KMS-11 (cell line): ENCODE measurements at regions not wholly inside any gene's neighbourhood (a gene's known extent, or its start where the extent isn't known, plus 50 kb on each side); places are given as distances from the start of the nearest gene placed in this dataset.

Experiments
- H2AFZ ChIP-seq: fragments of 200-600 bp; sonication (generic); 2 replicates; pipeline ENCODE4 v1.6.1; 2016; ENCODE audit warnings: antibody characterized with exemption, mixed run types, low read depth
- H3K27ac ChIP-seq: fragments of 200-600 bp; sonication (generic); 2 replicates; pipeline ENCODE4 v1.6.1; 2016; ENCODE audit warnings: mild to moderate bottlenecking, mixed run types
- H3K27me3 ChIP-seq: fragments of 200-600 bp; sonication (generic); 2 replicates; pipeline ENCODE4 v1.6.1; 2017; ENCODE audit warnings: mild to moderate bottlenecking, low read depth, mixed run types, moderate library complexity; ENCODE audit not compliant: insufficient read depth
- H3K36me3 ChIP-seq: fragments of 200-600 bp; sonication (generic); 2 replicates; pipeline ENCODE4 v1.6.1; 2017; ENCODE audit warnings: mild to moderate bottlenecking, mixed run types; ENCODE audit not compliant: insufficient read depth
- H3K4me1 ChIP-seq: fragments of 200-600 bp; sonication (generic); 2 replicates; pipeline ENCODE4 v1.6.1; 2016; ENCODE audit warnings: mild to moderate bottlenecking, low read depth, mixed run types; ENCODE audit not compliant: poor library complexity, severe bottlenecking
- H3K4me2 ChIP-seq: fragments of 200-600 bp; sonication (generic); 2 replicates; pipeline ENCODE4 v1.7.0; 2016; ENCODE audit warnings: mild to moderate bottlenecking, mixed run types
- H3K4me3 ChIP-seq: fragments of 200-600 bp; sonication (generic); IDR thresholded peaks from 2 replicates; pipeline ENCODE4 v1.6.1; 2017; ENCODE audit warnings: low read depth, low read length, mixed read lengths; ENCODE audit not compliant: insufficient read depth
- H3K79me2 ChIP-seq: fragments of 200-600 bp; sonication (generic); 2 replicates; pipeline ENCODE4 v1.6.1; 2016; ENCODE audit warnings: low read depth, mixed run types; ENCODE audit not compliant: insufficient read depth
- H3K9ac ChIP-seq: fragments of 200-600 bp; sonication (generic); 2 replicates; pipeline ENCODE4 v1.6.1; 2016; ENCODE audit warnings: mild to moderate bottlenecking, mixed run types
- H4K20me1 ChIP-seq: fragments of 200-600 bp; sonication (generic); 2 replicates; pipeline ENCODE4 v1.6.1; 2016; ENCODE audit warnings: mild to moderate bottlenecking, mixed run types; ENCODE audit not compliant: insufficient read depth
- TF ChIP-seq, protein P1 (sequence below): fragments of 200-600 bp; sonication (generic); conservative IDR thresholded peaks from 2 replicates; pipeline ENCODE4 v1.6.1; 2017; ENCODE audit warnings: low read depth, mild to moderate bottlenecking, antibody characterized with exemption, low read length, moderate library complexity, mixed read lengths

DNA sequence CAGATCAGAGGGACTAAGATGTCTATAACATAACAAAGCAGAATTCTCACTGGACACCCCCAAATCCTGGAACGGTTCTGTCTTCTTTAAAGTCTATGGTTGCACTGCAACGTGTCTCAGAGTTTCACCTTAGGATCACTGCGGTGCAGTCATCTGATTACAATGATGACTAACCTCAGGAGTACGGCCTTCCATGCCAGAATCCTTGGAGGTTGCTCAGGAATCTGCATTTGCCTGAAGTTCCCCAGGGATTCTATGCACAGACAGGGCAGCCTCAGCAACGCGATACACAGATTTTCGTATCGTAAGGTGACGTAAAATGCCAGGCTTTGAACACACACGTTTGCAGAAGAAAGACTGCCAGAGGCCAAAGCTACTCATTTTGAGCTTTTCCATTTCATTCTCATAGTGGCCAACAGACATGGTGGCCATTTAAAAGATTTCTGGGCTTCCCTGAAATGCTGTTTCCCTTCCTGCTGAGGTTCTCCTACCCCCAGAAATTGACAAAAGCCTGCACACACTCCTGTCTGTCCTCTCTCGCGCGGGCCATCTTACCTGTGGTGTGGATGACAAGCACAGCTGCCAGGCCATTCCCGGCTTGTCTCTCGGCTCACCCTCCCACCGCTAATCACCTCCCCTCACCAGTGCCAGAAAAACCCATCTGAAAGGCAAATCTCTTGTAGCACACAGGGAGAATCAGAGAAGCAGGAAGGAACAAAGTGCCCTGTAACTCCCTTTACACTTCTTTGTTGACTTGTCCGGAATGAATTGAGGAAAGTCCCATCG, 148.8 kb downstream of the ACKR3 start:
- Histone ChIP-seq H4K20me1 (no peaks in the 10 kb centered on the region), H3K27ac (no peak overlapping the region), H3K9ac (no peak overlapping the region), H3K27me3 (no peaks in the 10 kb centered on the region), H3K4me2 (no peak overlapping the region), H3K79me2 (no peaks in the 10 kb centered on the region), H3K4me1 (no peaks in the 10 kb centered on the region), H2AFZ (no peak overlapping the region), H3K4me3 (no peak overlapping the region), H3K36me3 (no peaks in the 10 kb centered on the region)
- TF ChIP-seq, protein P1, sequence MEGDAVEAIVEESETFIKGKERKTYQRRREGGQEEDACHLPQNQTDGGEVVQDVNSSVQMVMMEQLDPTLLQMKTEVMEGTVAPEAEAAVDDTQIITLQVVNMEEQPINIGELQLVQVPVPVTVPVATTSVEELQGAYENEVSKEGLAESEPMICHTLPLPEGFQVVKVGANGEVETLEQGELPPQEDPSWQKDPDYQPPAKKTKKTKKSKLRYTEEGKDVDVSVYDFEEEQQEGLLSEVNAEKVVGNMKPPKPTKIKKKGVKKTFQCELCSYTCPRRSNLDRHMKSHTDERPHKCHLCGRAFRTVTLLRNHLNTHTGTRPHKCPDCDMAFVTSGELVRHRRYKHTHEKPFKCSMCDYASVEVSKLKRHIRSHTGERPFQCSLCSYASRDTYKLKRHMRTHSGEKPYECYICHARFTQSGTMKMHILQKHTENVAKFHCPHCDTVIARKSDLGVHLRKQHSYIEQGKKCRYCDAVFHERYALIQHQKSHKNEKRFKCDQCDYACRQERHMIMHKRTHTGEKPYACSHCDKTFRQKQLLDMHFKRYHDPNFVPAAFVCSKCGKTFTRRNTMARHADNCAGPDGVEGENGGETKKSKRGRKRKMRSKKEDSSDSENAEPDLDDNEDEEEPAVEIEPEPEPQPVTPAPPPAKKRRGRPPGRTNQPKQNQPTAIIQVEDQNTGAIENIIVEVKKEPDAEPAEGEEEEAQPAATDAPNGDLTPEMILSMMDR: no peak

DNA sequence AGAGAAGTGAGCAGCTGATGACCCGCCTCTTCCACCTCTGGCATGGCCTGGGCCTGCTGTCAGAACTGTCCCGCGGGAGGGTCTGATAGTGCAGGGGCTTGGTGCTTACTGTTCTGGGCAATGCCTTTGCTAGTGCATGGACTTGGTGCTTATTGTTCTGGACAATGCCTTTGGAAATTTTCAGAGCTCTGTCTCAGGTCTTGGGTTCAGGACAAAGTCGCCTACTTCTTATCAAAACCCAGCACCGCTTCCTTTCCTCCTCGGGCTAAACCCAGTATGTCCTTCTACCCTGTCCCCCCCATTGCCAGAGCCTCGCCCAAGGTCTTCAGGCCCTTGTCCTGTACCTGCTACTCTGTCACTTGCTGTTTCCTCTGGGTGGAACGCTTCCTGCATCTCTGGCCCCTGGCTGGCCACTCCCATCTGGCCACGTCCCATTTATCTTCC, 149.6 kb downstream of the ACKR3 start:
- Histone ChIP-seq H3K27me3 (no peaks in the 10 kb centered on the region), H4K20me1 (no peaks in the 10 kb centered on the region), H3K4me2 (no peak overlapping the region), H2AFZ (no peak overlapping the region), H3K4me1 (no peaks in the 10 kb centered on the region), H3K4me3 (no peak overlapping the region), H3K9ac (no peak overlapping the region), H3K79me2 (no peaks in the 10 kb centered on the region), H3K27ac (no peak overlapping the region), H3K36me3 (no peaks in the 10 kb centered on the region)
- TF ChIP-seq, protein P1: no peak

DNA sequence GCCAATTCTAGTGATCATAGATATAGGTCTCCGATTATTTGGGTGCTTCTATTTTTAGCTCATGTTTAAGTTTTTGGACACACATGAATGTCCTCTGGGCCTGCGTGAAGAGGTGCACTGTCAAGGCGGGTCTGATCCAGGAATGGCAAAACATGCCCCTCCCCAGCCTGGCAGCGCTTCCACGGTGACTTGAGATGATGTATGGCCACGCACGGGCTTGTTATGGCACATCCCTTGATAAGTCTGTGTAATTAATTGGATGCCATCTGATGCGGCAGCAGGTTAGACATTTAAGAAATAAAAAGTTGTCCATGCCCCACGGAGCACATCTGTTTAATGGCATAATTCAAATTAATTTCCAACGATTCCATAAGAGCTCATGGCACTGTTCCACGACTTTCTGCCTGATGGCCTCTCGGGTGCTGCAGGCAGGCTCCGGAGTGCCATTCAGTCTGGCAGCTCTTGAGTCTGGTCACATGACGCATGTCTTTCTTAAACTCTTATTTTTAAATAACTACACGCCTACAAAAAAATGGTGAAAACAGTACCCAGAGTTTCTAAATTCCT, 151.4 kb downstream of the ACKR3 start:
- H2AFZ ChIP-seq: no peak overlapping the region
- H3K27me3 ChIP-seq: no peaks in the 10 kb centered on the region
- H3K4me1 ChIP-seq: no peaks in the 10 kb centered on the region
- TF ChIP-seq, protein P1: no peak
- H3K4me2 ChIP-seq: no peak overlapping the region
- H4K20me1 ChIP-seq: no peaks in the 10 kb centered on the region
- no peak overlapping the region for H3K9ac ChIP-seq
- H3K27ac ChIP-seq: no peak overlapping the region
- no peak overlapping the region for H3K4me3 ChIP-seq
- no peaks in the 10 kb centered on the region for H3K36me3 ChIP-seq
- no peaks in the 10 kb centered on the region for H3K79me2 ChIP-seq

DNA sequence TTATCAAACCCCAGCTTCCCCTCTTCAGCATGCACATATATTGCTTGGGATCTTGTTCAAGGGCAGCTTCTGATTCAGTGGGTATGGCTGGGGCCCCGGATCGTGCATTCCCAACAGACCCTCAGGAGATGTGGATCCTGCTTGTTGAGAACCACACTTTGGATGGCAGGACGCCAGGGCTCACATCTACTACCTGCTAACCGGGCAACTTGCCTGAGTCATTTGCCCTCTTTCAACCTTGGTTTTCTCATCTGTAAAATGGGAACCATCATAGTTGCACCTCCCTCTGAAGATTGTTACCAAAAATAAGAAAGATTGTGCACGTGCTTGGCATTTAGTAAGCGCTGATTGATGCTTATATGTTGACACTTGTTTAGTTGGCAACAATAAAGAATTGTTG, 154.6 kb downstream of the ACKR3 start:
- no peaks in the 10 kb centered on the region for H3K4me1 ChIP-seq
- H2AFZ ChIP-seq: no peak overlapping the region
- no peak overlapping the region for H3K4me3 ChIP-seq
- no peaks in the 10 kb centered on the region for H3K79me2 ChIP-seq
- no peak overlapping the region for H3K27ac ChIP-seq
- H3K4me2 ChIP-seq: no peak overlapping the region
- no peaks in the 10 kb centered on the region for H3K36me3 ChIP-seq
- TF ChIP-seq, protein P1: no peak
- no peaks in the 10 kb centered on the region for H4K20me1 ChIP-seq
- no peaks in the 10 kb centered on the region for H3K27me3 ChIP-seq
- no peak overlapping the region for H3K9ac ChIP-seq
